ENCODE measurements at regions not wholly inside any gene's neighbourhood (a gene's known extent, or its start where the extent isn't known, plus 50 kb on each side); places are given as distances from the start of the nearest gene placed in this dataset.
"Not testable (repeated sequence)": the region's sequence is repeated elsewhere in the genome, so short reads cannot be mapped to it uniquely, and the experiment has no call there.

GRCh38 chr19:14301150-14301549 lies 80.1 kb upstream of the ADGRE5 start:
- Histone ChIP-seq H3K36me3 (ENCODE audit: control insufficient read depth, insufficient read depth, low read length) (no peaks in the 10 kb centered on the region), H3K4me1 (ENCODE audit: control insufficient read depth, insufficient read depth, low read length) (no peaks in the 10 kb centered on the region), H3K4me3 (ENCODE audit: low read depth, low read length) (no peak overlapping the region), H3K9me3 (ENCODE audit: control insufficient read depth, insufficient read depth, low read length) (no peaks in the 10 kb centered on the region), H3K27ac (ENCODE audit: low read depth, low read length) (no peak overlapping the region), H3K27me3 (ENCODE audit: control insufficient read depth, insufficient read depth, low read length) (no peaks in the 10 kb centered on the region), H3K9ac (ENCODE audit: low read depth, low read length) (no peak overlapping the region)

GRCh38 chr19:14300303-14300702 lies 80.9 kb upstream of the ADGRE5 start:
- Histone ChIP-seq H3K27me3 (ENCODE audit: control insufficient read depth, insufficient read depth, low read length) (no peaks in the 10 kb centered on the region), H3K36me3 (ENCODE audit: control insufficient read depth, insufficient read depth, low read length) (no peaks in the 10 kb centered on the region), H3K4me1 (ENCODE audit: control insufficient read depth, insufficient read depth, low read length) (0 out of 2 replicates have a peak, but pooled peaks cover 2% of the 10 kb centered on the region), H3K4me3 (ENCODE audit: low read depth, low read length) (no peak overlapping the region), H3K27ac (ENCODE audit: low read depth, low read length) (no peak overlapping the region), H3K9ac (ENCODE audit: low read depth, low read length) (no peak overlapping the region), H3K9me3 (ENCODE audit: control insufficient read depth, insufficient read depth, low read length) (no peaks in the 10 kb centered on the region)

GRCh38 chr19:14299224-14299827 lies 81.9 kb upstream of the ADGRE5 start:
- not testable (repeated sequence) for H3K9ac ChIP-seq (ENCODE audit: low read depth, low read length); H3K4me1 ChIP-seq (ENCODE audit: control insufficient read depth, insufficient read depth, low read length); H3K27me3 ChIP-seq (ENCODE audit: control insufficient read depth, insufficient read depth, low read length); H3K4me3 ChIP-seq (ENCODE audit: low read depth, low read length); H3K36me3 ChIP-seq (ENCODE audit: control insufficient read depth, insufficient read depth, low read length); H3K9me3 ChIP-seq (ENCODE audit: control insufficient read depth, insufficient read depth, low read length); H3K27ac ChIP-seq (ENCODE audit: low read depth, low read length)

- H3K27ac ChIP-seq (ENCODE audit: low read depth, low read length); H3K36me3 ChIP-seq (ENCODE audit: control insufficient read depth, insufficient read depth, low read length); H3K9ac ChIP-seq (ENCODE audit: low read depth, low read length); H3K4me1 ChIP-seq (ENCODE audit: control insufficient read depth, insufficient read depth, low read length); H3K27me3 ChIP-seq (ENCODE audit: control insufficient read depth, insufficient read depth, low read length); H3K9me3 ChIP-seq (ENCODE audit: control insufficient read depth, insufficient read depth, low read length); H3K4me3 ChIP-seq (ENCODE audit: low read depth, low read length): not testable (repeated sequence)
These were observed 83.2 kb upstream of the ADGRE5 start for GRCh38 chr19:14297883-14298576.

- not testable (repeated sequence) for H3K4me1 ChIP-seq (ENCODE audit: control insufficient read depth, insufficient read depth, low read length); H3K9ac ChIP-seq (ENCODE audit: low read depth, low read length); H3K27me3 ChIP-seq (ENCODE audit: control insufficient read depth, insufficient read depth, low read length); H3K9me3 ChIP-seq (ENCODE audit: control insufficient read depth, insufficient read depth, low read length); H3K36me3 ChIP-seq (ENCODE audit: control insufficient read depth, insufficient read depth, low read length); H3K4me3 ChIP-seq (ENCODE audit: low read depth, low read length)
- H3K27ac ChIP-seq (ENCODE audit: low read depth, low read length) = peak overlapping the region; percentile 59
These were observed 86.3 kb upstream of the ADGRE5 start for GRCh38 chr19:14294974-14295373.

- H3K27ac ChIP-seq (ENCODE audit: low read depth, low read length) = peak overlapping the region; percentile 20
- not testable (repeated sequence) for H3K4me1 ChIP-seq (ENCODE audit: control insufficient read depth, insufficient read depth, low read length); H3K9ac ChIP-seq (ENCODE audit: low read depth, low read length); H3K9me3 ChIP-seq (ENCODE audit: control insufficient read depth, insufficient read depth, low read length); H3K36me3 ChIP-seq (ENCODE audit: control insufficient read depth, insufficient read depth, low read length); H3K27me3 ChIP-seq (ENCODE audit: control insufficient read depth, insufficient read depth, low read length)
- H3K4me3 ChIP-seq (ENCODE audit: low read depth, low read length) = 0 out of 2 replicates have a peak overlapping the region, but pooled peaks have one; percentile 8
These were observed 87.5 kb upstream of the ADGRE5 start for GRCh38 chr19:14293816-14294170.

GRCh38 chr19:14293101-14293815 lies 87.3 kb upstream of the ADGRL1 start:
- not testable (repeated sequence) for H3K9me3 ChIP-seq (ENCODE audit: control insufficient read depth, insufficient read depth, low read length); H3K4me1 ChIP-seq (ENCODE audit: control insufficient read depth, insufficient read depth, low read length); H3K27me3 ChIP-seq (ENCODE audit: control insufficient read depth, insufficient read depth, low read length); H3K36me3 ChIP-seq (ENCODE audit: control insufficient read depth, insufficient read depth, low read length); H3K9ac ChIP-seq (ENCODE audit: low read depth, low read length)
- peak overlapping the region; percentile 51; the same call in 1 of the 2 replicates for H3K4me3 ChIP-seq (ENCODE audit: low read depth, low read length)
- peak overlapping the region; percentile 71 for H3K27ac ChIP-seq (ENCODE audit: low read depth, low read length)

GRCh38 chr19:14289810-14290209 lies 83.8 kb upstream of the ADGRL1 start:
- H3K9me3 ChIP-seq (ENCODE audit: control insufficient read depth, insufficient read depth, low read length); H3K4me1 ChIP-seq (ENCODE audit: control insufficient read depth, insufficient read depth, low read length); H3K27ac ChIP-seq (ENCODE audit: low read depth, low read length); H3K36me3 ChIP-seq (ENCODE audit: control insufficient read depth, insufficient read depth, low read length); H3K4me3 ChIP-seq (ENCODE audit: low read depth, low read length); H3K27me3 ChIP-seq (ENCODE audit: control insufficient read depth, insufficient read depth, low read length); H3K9ac ChIP-seq (ENCODE audit: low read depth, low read length): not testable (repeated sequence)

- H3K9me3 ChIP-seq (ENCODE audit: control insufficient read depth, insufficient read depth, low read length); H3K27ac ChIP-seq (ENCODE audit: low read depth, low read length); H3K36me3 ChIP-seq (ENCODE audit: control insufficient read depth, insufficient read depth, low read length); H3K27me3 ChIP-seq (ENCODE audit: control insufficient read depth, insufficient read depth, low read length); H3K4me3 ChIP-seq (ENCODE audit: low read depth, low read length); H3K4me1 ChIP-seq (ENCODE audit: control insufficient read depth, insufficient read depth, low read length); H3K9ac ChIP-seq (ENCODE audit: low read depth, low read length): not testable (repeated sequence)
These were observed 81.9 kb upstream of the ADGRL1 start for GRCh38 chr19:14287837-14288236.

- not testable (repeated sequence) for H3K36me3 ChIP-seq (ENCODE audit: control insufficient read depth, insufficient read depth, low read length); H3K27ac ChIP-seq (ENCODE audit: low read depth, low read length); H3K4me3 ChIP-seq (ENCODE audit: low read depth, low read length); H3K9ac ChIP-seq (ENCODE audit: low read depth, low read length); H3K27me3 ChIP-seq (ENCODE audit: control insufficient read depth, insufficient read depth, low read length); H3K4me1 ChIP-seq (ENCODE audit: control insufficient read depth, insufficient read depth, low read length); H3K9me3 ChIP-seq (ENCODE audit: control insufficient read depth, insufficient read depth, low read length)
These were observed 80.6 kb upstream of the ADGRL1 start for GRCh38 chr19:14286594-14286993.

- H3K9ac ChIP-seq (ENCODE audit: low read depth, low read length); H3K9me3 ChIP-seq (ENCODE audit: control insufficient read depth, insufficient read depth, low read length); H3K4me1 ChIP-seq (ENCODE audit: control insufficient read depth, insufficient read depth, low read length); H3K4me3 ChIP-seq (ENCODE audit: low read depth, low read length); H3K36me3 ChIP-seq (ENCODE audit: control insufficient read depth, insufficient read depth, low read length); H3K27ac ChIP-seq (ENCODE audit: low read depth, low read length); H3K27me3 ChIP-seq (ENCODE audit: control insufficient read depth, insufficient read depth, low read length): not testable (repeated sequence)
These were observed 79.8 kb upstream of the ADGRL1 start for GRCh38 chr19:14285726-14286125.

All from HUES48 (cell line).